DND-41 (cell line): ENCODE measurements at regions not wholly inside any gene's neighbourhood (a gene's known extent, or its start where the extent isn't known, plus 50 kb on each side); places are given as distances from the start of the nearest gene placed in this dataset.

ENCODE experiments used
- EZH2 ChIP-seq: IDR thresholded peaks from 3 replicates; pipeline ENCODE4 v1.6.1; 2012; ENCODE audit warnings: borderline replicate concordance, low read depth, mild to moderate bottlenecking, moderate library complexity, low read length, inconsistent platforms; ENCODE audit not compliant: severe bottlenecking
- TF ChIP-seq, protein P1 (sequence below): IDR thresholded peaks from 2 replicates; pipeline ENCODE4 v1.5.1; 2012; ENCODE audit warnings: borderline replicate concordance, low read length, moderate library complexity, mild to moderate bottlenecking; ENCODE audit not compliant: poor library complexity, severe bottlenecking; ENCODE audit errors: extremely low read depth

DNA sequence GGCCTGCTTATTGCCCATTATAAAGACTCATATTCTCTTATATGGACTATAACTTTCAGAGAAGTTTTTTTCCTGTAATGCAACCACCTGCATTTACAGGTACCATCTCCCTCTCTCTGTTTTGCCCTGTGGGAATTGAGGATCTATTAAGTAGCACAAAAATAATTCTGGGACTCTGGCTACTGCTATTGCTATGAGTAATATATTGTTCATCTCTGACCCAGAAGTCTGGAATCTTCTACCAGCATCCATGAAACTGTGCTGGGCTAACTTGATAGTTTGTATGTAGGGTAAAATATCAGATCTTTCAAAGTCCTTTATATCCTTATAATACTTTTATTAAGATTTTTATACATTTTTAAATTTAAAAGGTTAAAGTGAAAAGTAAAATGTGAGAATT, 607.2 kb downstream of the EFNA5 start:
- TF ChIP-seq, protein P1, sequence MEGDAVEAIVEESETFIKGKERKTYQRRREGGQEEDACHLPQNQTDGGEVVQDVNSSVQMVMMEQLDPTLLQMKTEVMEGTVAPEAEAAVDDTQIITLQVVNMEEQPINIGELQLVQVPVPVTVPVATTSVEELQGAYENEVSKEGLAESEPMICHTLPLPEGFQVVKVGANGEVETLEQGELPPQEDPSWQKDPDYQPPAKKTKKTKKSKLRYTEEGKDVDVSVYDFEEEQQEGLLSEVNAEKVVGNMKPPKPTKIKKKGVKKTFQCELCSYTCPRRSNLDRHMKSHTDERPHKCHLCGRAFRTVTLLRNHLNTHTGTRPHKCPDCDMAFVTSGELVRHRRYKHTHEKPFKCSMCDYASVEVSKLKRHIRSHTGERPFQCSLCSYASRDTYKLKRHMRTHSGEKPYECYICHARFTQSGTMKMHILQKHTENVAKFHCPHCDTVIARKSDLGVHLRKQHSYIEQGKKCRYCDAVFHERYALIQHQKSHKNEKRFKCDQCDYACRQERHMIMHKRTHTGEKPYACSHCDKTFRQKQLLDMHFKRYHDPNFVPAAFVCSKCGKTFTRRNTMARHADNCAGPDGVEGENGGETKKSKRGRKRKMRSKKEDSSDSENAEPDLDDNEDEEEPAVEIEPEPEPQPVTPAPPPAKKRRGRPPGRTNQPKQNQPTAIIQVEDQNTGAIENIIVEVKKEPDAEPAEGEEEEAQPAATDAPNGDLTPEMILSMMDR, result no peak
- no peak for TF ChIP-seq EZH2
